ENCODE measurements at regions not wholly inside any gene's neighbourhood (a gene's known extent, or its start where the extent isn't known, plus 50 kb on each side); places are given as distances from the start of the nearest gene placed in this dataset.

DNA sequence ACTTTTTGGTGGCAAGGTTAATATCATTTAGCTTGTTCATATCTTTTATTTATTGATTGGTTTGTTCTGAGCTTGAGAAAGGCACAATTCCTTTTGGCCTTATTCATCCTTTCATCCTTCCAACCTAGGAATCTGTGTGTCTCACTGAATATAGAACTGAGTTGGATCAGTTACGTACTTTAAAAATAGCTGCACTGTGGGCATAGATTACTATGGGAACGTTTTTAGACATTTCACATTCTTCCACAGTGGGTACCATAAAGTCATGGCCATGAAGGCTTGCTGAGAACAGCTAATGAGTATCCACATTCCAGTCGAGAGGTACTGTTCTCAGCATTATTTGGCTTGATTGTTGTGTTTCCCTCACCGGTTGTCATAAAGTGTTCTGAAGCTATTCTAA, 217.0 kb upstream of the DKK2 start:
- Histone ChIP-seq H3K4me3 (no peak overlapping the region), H3K9ac (ENCODE audit: insufficient read length) (no peak overlapping the region), H3K27ac (no peak overlapping the region), H3K9me3 (ENCODE audit: low read depth, low read length) (no peaks in the 10 kb centered on the region), H3K36me3 (ENCODE audit: insufficient read depth, low read length) (no peaks in the 10 kb centered on the region)
- TF ChIP-seq POLR2AphosphoS5 (IDR thresholded peaks at IDR 0.05; ENCODE audit: borderline replicate concordance, low read depth, low read length), result no peak
- TF ChIP-seq FOXP2 (optimal IDR thresholded peaks at IDR 0.05; ENCODE audit: control extremely low read depth, extremely low read length, insufficient read depth), result no peak
- TF ChIP-seq EZH2 (IDR thresholded peaks at IDR 0.05), result no peak
- no peak for DNase-seq (ENCODE audit: low read depth, low spot score)

DNA sequence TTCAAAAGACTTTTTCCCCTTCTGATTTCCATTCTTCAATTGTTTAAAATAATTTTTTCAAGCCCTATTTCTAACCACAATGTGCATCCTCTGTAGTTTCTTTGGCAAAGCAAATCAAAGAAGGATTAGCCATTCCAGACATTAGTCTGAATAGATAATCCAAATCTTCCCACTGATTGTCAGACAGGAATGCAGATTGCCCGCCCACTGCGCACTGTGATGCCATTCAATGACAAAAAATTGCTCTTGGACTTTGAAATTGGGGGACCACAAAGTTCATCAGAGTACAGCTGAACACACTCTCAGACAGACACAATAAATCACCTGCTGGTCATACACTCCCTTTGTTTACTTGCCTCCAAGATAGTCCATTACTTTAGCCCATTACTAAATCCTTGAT, 216.5 kb upstream of the DKK2 start:
- Histone ChIP-seq H3K9me3 (ENCODE audit: low read depth, low read length) (no peaks in the 10 kb centered on the region), H3K9ac (ENCODE audit: insufficient read length) (no peak overlapping the region), H3K27ac (peak overlapping the region; percentile 49; the same call in 1 of the 2 replicates), H3K4me3 (no peak overlapping the region), H3K36me3 (ENCODE audit: insufficient read depth, low read length) (no peaks in the 10 kb centered on the region)
- DNase-seq (ENCODE audit: low read depth, low spot score), result no peak
- no peak for TF ChIP-seq EZH2 (IDR thresholded peaks at IDR 0.05)
- no peak for TF ChIP-seq FOXP2 (optimal IDR thresholded peaks at IDR 0.05; ENCODE audit: control extremely low read depth, extremely low read length, insufficient read depth)
- TF ChIP-seq POLR2AphosphoS5 (IDR thresholded peaks at IDR 0.05; ENCODE audit: borderline replicate concordance, low read depth, low read length), result no peak

- Histone ChIP-seq H3K9ac (ENCODE audit: insufficient read length) (no peak overlapping the region), H3K27ac (no peak overlapping the region), H3K4me3 (no peak overlapping the region), H3K9me3 (ENCODE audit: low read depth, low read length) (no peaks in the 10 kb centered on the region), H3K36me3 (ENCODE audit: insufficient read depth, low read length) (no peaks in the 10 kb centered on the region)
- DNase-seq (ENCODE audit: low read depth, low spot score), result no peak
- TF ChIP-seq EZH2 (IDR thresholded peaks at IDR 0.05) (no peak), FOXP2 (optimal IDR thresholded peaks at IDR 0.05; ENCODE audit: control extremely low read depth, extremely low read length, insufficient read depth) (no peak), POLR2AphosphoS5 (IDR thresholded peaks at IDR 0.05; ENCODE audit: borderline replicate concordance, low read depth, low read length) (no peak)
These were observed 212.5 kb upstream of the DKK2 start for GRCh38 chr4:107248571-107248970.

DNA sequence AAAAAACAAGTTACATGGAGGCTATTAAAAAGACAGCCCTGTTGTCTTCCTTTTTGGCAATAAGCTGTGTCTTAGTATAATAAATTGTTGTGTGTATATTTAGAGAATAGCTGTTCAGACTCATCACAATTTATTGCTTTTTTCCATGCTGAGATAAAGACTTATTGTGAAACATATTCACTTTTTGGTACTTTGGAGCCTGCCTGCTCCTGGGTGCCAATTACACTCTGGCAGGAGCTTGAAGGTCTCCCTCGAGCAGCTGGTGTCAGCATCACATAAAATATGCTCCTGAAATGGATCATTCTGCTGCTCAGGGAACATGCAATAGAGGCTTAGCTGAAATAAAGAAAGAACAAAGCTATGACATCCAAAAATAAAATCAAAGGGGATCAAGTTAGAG, 211.6 kb upstream of the DKK2 start:
- DNase-seq (ENCODE audit: low read depth, low spot score), result no peak
- no peak overlapping the region for H3K27ac ChIP-seq
- no peaks in the 10 kb centered on the region for H3K36me3 ChIP-seq (ENCODE audit: insufficient read depth, low read length)
- no peak overlapping the region for H3K4me3 ChIP-seq
- TF ChIP-seq POLR2AphosphoS5 (IDR thresholded peaks at IDR 0.05; ENCODE audit: borderline replicate concordance, low read depth, low read length) (no peak), FOXP2 (optimal IDR thresholded peaks at IDR 0.05; ENCODE audit: control extremely low read depth, extremely low read length, insufficient read depth) (no peak), EZH2 (IDR thresholded peaks at IDR 0.05) (no peak)
- H3K9me3 ChIP-seq (ENCODE audit: low read depth, low read length), result no peaks in the 10 kb centered on the region
- no peak overlapping the region for H3K9ac ChIP-seq (ENCODE audit: insufficient read length)

DNA sequence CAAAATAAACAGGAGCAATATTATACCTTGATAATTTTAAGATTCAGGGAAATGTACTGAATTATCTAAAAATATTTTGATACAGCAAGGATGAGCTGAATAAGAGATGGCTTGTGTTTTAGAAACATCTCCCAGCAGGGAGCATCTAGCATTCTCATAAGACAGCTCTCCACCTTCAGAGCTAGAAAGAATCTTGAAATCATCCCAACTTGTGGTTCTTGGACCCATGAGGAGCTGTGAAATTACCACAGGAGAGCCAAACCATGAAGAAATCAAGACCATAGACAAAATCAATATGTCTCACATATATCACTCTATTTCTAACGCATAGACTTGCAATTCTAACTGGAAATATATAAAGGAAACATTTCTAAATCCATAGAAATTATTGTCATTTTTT, 210.6 kb upstream of the DKK2 start:
- Histone ChIP-seq H3K4me3 (no peak overlapping the region), H3K27ac (no peak overlapping the region), H3K36me3 (ENCODE audit: insufficient read depth, low read length) (no peaks in the 10 kb centered on the region), H3K9ac (ENCODE audit: insufficient read length) (no peak overlapping the region), H3K9me3 (ENCODE audit: low read depth, low read length) (no peaks in the 10 kb centered on the region)
- TF ChIP-seq EZH2 (IDR thresholded peaks at IDR 0.05) (no peak), FOXP2 (optimal IDR thresholded peaks at IDR 0.05; ENCODE audit: control extremely low read depth, extremely low read length, insufficient read depth) (no peak), POLR2AphosphoS5 (IDR thresholded peaks at IDR 0.05; ENCODE audit: borderline replicate concordance, low read depth, low read length) (no peak)
- DNase-seq (ENCODE audit: low read depth, low spot score), result no peak

DNA sequence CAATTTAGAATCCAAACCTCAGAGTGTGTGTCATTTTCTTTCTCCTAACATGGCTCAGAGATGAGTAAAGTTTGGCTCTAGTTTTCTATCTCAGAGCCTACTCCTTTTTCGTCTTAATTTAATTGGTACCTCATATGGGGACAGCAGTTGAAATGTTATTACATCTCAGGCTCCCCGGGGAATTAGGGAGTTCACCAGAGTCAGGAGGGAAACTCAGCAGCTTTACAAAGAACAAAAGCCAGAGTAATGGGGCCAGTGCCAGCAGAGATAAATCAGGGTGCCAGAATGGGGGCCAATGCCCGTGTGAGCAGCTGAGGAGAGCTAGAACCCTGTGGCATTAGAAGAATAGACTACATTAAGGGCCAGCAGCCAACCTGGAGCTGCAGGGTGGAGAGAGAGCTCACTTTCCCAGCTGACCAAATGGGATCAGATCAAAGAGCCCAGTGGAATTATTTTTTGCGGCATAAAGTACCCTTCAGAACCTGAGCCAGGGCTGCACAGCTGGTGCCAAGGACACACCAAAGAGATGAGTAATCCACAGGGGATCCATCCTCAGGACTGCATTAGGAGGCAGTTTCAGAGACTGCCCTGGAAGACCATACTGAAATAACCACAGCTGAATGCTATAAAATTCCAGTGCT, 207.1 kb upstream of the DKK2 start:
- no peak overlapping the region for H3K27ac ChIP-seq
- no peak overlapping the region for H3K9ac ChIP-seq (ENCODE audit: insufficient read length)
- H3K36me3 ChIP-seq (ENCODE audit: insufficient read depth, low read length), result no peaks in the 10 kb centered on the region
- 0 out of 2 replicates have a peak overlapping the region, but pooled peaks have one; percentile 20 for H3K4me3 ChIP-seq
- no peak for TF ChIP-seq POLR2AphosphoS5 (IDR thresholded peaks at IDR 0.05; ENCODE audit: borderline replicate concordance, low read depth, low read length)
- TF ChIP-seq EZH2 (IDR thresholded peaks at IDR 0.05), result no peak
- no peak for TF ChIP-seq FOXP2 (optimal IDR thresholded peaks at IDR 0.05; ENCODE audit: control extremely low read depth, extremely low read length, insufficient read depth)
- DNase-seq (ENCODE audit: low read depth, low spot score), result no peak
- no peaks in the 10 kb centered on the region for H3K9me3 ChIP-seq (ENCODE audit: low read depth, low read length)

GRCh38 chr4:107220976-107221375, 184.9 kb upstream of the DKK2 start:
- TF ChIP-seq FOXP2 (optimal IDR thresholded peaks at IDR 0.05; ENCODE audit: control extremely low read depth, extremely low read length, insufficient read depth), result no peak
- no peak for TF ChIP-seq POLR2AphosphoS5 (IDR thresholded peaks at IDR 0.05; ENCODE audit: borderline replicate concordance, low read depth, low read length)
- TF ChIP-seq EZH2 (IDR thresholded peaks at IDR 0.05), result no peak
- no peaks in the 10 kb centered on the region for H3K9me3 ChIP-seq (ENCODE audit: low read depth, low read length)
- H3K27ac ChIP-seq, result no peak overlapping the region
- H3K9ac ChIP-seq (ENCODE audit: insufficient read length), result no peak overlapping the region
- H3K4me3 ChIP-seq, result no peak overlapping the region
- no peaks in the 10 kb centered on the region for H3K36me3 ChIP-seq (ENCODE audit: insufficient read depth, low read length)
- DNase-seq (ENCODE audit: low read depth, low spot score), result no peak

GRCh38 chr4:107219681-107220080, 183.6 kb upstream of the DKK2 start:
- DNase-seq (ENCODE audit: low read depth, low spot score), result no peak
- H3K9ac ChIP-seq (ENCODE audit: insufficient read length), result no peak overlapping the region
- TF ChIP-seq POLR2AphosphoS5 (IDR thresholded peaks at IDR 0.05; ENCODE audit: borderline replicate concordance, low read depth, low read length) (no peak), FOXP2 (optimal IDR thresholded peaks at IDR 0.05; ENCODE audit: control extremely low read depth, extremely low read length, insufficient read depth) (no peak), EZH2 (IDR thresholded peaks at IDR 0.05) (no peak)
- H3K36me3 ChIP-seq (ENCODE audit: insufficient read depth, low read length), result no peaks in the 10 kb centered on the region
- H3K4me3 ChIP-seq, result no peak overlapping the region
- H3K9me3 ChIP-seq (ENCODE audit: low read depth, low read length), result no peaks in the 10 kb centered on the region
- H3K27ac ChIP-seq, result no peak overlapping the region

DNA sequence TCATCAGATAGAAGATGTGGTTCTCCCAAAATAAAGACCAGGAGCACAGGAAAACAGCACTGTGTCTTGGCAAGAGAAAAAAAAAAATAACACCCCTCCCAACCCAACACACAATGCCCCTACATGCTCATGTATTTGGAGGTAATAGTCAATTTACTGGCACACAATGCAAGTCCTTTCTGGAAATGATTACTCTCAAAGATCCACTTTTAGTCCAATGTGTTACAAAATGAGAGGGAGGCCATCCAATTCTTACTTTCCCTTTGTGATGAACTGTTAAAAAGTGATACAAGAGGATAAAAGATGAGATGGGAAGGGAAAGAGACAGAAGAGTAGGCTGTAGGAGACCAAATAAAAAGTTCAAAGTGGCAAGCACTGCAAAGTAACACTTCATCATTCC, 180.3 kb upstream of the DKK2 start:
- Histone ChIP-seq H3K4me3 (no peak overlapping the region), H3K36me3 (ENCODE audit: insufficient read depth, low read length) (no peaks in the 10 kb centered on the region), H3K9ac (ENCODE audit: insufficient read length) (no peak overlapping the region), H3K27ac (no peak overlapping the region), H3K9me3 (ENCODE audit: low read depth, low read length) (no peaks in the 10 kb centered on the region)
- TF ChIP-seq FOXP2 (optimal IDR thresholded peaks at IDR 0.05; ENCODE audit: control extremely low read depth, extremely low read length, insufficient read depth), result no peak
- no peak for TF ChIP-seq POLR2AphosphoS5 (IDR thresholded peaks at IDR 0.05; ENCODE audit: borderline replicate concordance, low read depth, low read length)
- TF ChIP-seq EZH2 (IDR thresholded peaks at IDR 0.05), result no peak
- no peak for DNase-seq (ENCODE audit: low read depth, low spot score)

Measured in SK-N-MC (cell line).